ENCODE measurements at regions not wholly inside any gene's neighbourhood (a gene's known extent, or its start where the extent isn't known, plus 50 kb on each side); places are given as distances from the start of the nearest gene placed in this dataset.
"Not testable (repeated sequence)": the region's sequence is repeated elsewhere in the genome, so short reads cannot be mapped to it uniquely, and the experiment has no call there.

GRCh38 chr20:60762386-60762785, 489.7 kb upstream of the CDH4 start:
- in situ Hi-C loops (cut with MboI; ENCODE audit: low sequenced_read_pairs) = no loop called here

DNA sequence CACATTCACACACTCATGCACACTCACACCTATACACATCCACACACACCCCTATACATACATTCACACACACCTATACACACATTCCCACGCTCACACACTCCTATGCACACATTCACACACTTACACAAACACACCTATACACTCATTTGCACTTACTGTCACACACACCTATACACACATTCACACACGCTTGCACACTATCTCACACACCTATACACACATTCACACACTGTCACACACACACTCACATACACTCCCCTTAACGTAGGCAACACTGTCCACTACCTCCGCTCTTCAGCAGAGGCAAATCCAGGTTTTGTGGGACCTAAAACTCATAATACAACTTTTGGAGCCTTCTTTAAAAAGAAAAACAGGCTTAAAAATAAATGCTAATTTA, 487.7 kb upstream of the CDH4 start:
- in situ Hi-C loops (cut with MboI; ENCODE audit: low sequenced_read_pairs) = no loop called here

DNA sequence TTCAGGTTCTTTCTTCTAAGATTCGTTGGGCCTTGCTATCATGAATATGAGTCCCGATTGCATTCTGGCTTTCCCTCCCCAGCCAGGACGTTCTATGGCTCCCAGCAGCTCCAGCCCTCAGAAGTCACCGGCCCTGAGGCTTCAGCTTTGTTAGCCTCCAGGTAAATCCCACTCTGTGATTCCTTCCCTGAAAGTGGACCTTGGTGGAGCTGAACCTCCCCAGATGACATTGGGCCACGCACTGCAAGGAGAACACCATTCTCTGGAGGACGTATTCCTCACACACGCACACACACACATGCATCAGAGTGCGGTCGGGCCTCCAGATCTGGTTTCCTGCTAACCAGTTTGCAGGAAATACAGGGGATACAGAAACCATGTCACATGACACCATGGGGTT, 487.3 kb upstream of the CDH4 start:
- in situ Hi-C loops (cut with MboI; ENCODE audit: low sequenced_read_pairs) = no loop called here

- in situ Hi-C loops (cut with MboI; ENCODE audit: low sequenced_read_pairs) = no loop called here
Observed at GRCh38 chr20:60765821-60766403, 486.1 kb upstream of the CDH4 start.

DNA sequence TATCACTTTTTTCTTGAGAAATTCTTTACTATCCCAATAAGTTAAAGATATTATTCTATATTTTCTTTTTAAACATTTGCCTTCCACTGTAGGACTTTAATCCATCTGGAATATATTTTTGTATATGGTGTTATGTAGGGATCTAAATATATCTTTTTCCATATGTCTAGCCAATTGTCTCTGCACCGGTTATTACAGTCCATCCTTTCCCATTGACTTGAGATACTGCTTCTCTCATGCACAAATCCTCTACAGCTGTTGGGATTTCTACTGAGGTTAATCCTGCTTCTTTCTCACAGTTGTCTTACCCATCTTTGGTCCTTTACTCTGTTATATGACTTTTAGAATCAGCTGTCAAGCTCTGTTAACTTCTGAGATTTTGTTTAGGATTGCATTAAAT, 483.8 kb upstream of the CDH4 start:
- in situ Hi-C loops (cut with MboI; ENCODE audit: low sequenced_read_pairs) = no loop called here

GRCh38 chr20:60780388-60781025, 471.6 kb upstream of the CDH4 start:
- in situ Hi-C loops (cut with MboI; ENCODE audit: low sequenced_read_pairs) = no loop called here

DNA sequence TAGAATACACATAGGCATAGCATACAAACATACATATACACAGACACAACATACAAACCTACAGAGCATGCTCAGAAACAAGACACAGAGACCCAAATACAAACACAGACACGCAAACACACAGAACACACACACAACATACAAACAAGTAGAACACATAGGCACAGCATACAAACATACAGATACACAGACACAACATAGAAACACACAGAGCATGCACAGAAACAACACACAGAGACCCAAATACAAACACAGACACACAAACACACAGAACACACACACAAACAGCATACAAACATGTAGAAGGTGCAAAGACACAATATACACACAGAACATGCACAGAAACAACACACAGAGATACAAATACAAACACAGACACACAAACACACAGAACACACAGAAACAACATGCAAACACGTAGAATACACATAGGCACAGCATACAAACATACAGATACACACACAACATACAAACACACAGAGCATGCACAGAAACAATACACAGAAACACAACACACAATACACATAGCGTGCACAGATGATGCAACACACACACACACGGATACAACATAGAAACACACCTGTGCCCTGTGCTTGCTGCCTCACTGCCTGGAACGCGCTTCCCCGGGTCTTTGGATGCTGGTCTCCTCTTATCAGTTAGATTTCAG, 469.0 kb upstream of the CDH4 start:
- in situ Hi-C loops (cut with MboI; ENCODE audit: low sequenced_read_pairs) = no loop called here

DNA sequence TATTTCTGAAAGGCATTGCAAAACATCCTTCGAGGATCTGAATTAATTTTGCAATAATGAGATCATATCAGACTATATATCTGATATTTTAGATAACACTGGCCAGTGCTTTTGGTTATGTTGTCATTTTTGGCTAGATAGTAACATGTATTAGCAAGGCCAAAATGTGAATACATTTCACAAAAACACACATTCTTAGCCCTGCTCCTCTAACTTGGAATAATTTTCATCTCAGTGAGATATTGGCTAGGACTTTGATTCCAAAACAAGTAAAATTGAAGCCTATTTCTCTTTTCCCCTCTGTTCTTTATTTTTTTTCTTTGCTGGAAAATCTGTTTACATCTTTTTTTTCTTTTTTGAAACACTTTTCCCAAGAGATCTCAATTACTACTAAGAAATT, 466.8 kb upstream of the CDH4 start:
- in situ Hi-C loops (cut with MboI; ENCODE audit: low sequenced_read_pairs) = no loop called here

DNA sequence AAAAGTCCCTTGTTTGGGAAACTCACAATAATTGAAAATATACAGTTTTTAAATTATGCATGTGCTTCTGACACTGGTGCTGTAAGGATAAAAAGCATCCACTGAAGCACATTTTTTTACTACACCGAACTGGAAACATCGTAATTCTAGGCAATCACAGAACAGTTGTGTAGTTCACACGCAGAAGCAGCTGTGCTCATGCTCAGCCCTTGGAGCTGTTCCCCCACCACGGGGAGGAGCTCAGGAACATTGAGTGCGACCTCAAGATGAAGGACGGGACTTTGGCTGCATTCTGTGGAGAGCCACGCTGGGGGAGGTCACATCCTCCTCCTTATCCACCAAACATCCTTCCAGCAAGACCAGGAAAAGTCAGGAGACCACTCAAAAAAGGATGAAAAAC, 466.3 kb upstream of the CDH4 start:
- in situ Hi-C loops (cut with MboI; ENCODE audit: low sequenced_read_pairs) = no loop called here

DNA sequence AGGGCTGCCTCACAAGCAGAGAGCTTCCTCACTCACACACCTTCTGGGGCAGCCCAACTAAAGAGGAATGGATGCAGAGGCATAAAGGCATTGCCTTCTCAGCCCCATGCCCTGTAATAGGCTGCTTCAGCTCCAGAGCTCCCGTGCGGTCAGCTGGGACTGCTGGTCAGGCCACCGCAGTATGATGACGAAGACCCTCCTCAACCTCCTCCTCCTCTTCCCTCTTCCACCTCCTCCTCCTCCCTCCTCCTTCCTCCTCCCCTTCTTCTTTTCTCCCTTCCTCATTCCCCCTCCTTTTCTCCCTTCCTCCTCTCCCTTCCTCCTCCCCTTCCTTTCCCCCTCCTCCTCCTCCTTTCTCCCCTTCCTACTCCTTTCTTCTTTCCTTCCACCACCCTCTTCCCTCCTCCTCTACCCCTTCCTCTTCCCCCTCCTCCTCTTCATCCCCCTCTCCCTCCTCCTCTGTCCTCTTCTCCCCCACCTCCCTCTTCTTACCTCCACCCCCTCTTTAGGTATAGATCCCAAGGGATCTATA, 465.3 kb upstream of the CDH4 start:
- in situ Hi-C loops (cut with MboI; ENCODE audit: low sequenced_read_pairs) = no loop called here

DNA sequence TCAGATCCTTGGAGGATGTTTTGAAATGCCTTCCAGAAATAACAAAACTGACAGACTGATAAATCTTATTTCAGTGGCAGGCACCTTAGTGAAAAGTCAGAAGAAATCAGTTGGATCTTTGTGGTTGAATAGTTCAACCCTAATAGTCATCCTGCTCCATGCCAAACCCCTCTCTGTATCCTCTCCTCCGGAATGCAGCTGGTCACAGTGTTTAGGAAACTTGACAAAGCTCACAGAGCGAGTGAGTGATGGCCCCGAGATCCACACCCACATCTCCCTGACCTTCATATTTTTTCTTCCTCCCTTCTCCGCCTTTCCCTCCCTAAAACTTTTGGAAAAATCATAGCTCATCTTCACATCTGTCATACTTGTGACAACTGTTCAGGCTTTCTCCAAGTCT, 464.8 kb upstream of the CDH4 start:
- in situ Hi-C loops (cut with MboI; ENCODE audit: low sequenced_read_pairs) = no loop called here

GRCh38 chr20:60788070-60788469, 464.0 kb upstream of the CDH4 start:
- in situ Hi-C loops (cut with MboI; ENCODE audit: low sequenced_read_pairs) = no loop called here

DNA sequence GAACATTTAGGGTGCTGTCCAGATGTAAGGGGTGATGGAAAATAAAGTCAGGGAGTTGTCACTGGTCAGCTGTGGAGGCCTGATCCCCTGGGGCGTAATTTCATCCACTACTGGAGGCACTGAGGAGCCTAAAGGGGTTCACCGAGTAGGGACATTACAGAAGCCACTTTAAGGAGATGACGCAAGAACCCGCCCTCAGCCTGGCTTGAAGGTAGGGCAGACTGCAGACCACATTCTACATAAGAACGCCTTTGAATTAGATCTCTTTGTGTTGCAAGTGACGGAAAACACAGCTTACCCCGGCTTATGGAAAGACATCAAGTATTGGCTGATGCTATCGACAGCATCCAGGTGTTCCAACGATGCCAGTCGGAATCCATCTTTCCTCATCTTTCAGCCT, 462.7 kb upstream of the CDH4 start:
- in situ Hi-C loops (cut with MboI; ENCODE audit: low sequenced_read_pairs) = no loop called here

GRCh38 chr20:60790339-60790738, 461.7 kb upstream of the CDH4 start:
- in situ Hi-C loops (cut with MboI; ENCODE audit: low sequenced_read_pairs) = not testable (repeated sequence)

GRCh38 chr20:60791823-60792222, 460.2 kb upstream of the CDH4 start:
- in situ Hi-C loops (cut with MboI; ENCODE audit: low sequenced_read_pairs) = no loop called here

DNA sequence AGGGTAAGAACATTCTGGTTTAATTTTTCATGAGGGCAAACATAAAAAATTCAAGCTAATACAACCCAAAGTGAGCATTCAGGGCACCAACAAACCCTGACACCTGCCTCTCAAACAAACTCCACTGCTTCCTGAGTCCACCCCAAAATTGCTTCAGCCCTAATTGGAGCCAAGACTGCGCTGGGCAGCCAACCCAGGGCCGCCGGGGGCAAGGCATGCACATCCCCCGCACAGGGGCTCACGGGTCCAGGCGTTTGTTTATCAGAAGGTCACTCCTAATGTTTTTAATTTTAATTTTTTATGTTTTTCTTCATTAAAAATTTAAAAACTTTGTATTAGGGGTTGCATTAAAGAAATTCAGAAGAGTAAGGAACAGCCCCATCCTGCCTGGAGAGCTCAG, 459.1 kb upstream of the CDH4 start:
- in situ Hi-C loops (cut with MboI; ENCODE audit: low sequenced_read_pairs) = no loop called here

DNA sequence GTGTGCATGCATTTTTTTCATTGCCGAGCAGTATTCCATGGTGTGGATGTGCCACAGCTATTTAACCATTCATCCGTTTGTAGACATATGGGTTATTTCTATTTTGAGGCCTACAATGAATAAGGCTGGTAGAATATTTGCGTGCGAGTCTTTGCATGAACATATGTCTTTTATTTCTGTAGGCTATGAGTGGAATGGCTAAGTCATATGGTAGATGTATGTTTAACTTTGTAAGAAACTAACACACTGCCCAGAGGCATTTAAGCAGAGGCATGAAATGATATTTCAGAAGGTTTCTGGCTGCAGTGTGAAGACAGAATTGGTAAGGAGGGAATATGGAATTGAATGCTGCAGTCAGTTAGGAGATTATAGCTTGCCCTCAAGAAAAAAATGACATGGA, 457.4 kb upstream of the CDH4 start:
- in situ Hi-C loops (cut with MboI; ENCODE audit: low sequenced_read_pairs) = no loop called here

DNA sequence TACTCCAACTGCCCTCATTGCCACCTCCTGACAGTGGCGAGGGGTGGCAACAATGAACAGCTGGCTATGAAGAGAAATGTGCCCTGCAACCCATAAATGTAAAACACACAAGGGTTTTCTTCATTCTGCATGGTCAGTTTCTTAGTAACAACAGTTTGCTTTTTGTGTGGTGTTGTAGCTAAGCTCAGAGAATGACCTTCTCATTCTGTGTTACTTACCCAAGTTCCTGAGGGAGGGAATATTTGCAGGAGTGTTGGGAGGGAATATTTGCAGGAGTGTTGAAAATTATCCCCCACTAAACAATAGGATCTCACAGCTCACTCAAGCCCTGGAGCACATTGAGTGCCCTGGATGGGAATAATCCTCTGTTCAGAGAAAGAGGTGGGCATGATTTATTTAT, 456.4 kb upstream of the CDH4 start:
- in situ Hi-C loops (cut with MboI; ENCODE audit: low sequenced_read_pairs) = no loop called here

DNA sequence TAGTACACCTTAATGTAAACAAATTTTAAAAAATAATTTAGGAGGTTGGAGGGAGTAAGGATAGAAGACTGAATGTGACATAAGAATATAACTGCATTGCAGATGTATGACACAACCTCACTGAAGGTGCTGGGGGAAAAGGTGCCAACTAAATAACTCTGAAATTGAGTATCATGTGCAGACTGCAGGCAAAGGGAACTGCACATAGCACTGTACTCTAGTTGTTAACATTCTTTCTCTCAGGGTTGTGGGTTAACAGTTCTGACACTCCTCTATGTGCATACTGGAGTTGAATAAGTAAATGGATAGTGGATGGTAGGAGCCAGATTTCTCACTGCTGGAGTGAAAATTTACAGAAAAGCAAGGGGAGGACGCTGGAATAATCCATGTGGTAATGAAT, 451.9 kb upstream of the CDH4 start:
- in situ Hi-C loops (cut with MboI; ENCODE audit: low sequenced_read_pairs) = no loop called here

DNA sequence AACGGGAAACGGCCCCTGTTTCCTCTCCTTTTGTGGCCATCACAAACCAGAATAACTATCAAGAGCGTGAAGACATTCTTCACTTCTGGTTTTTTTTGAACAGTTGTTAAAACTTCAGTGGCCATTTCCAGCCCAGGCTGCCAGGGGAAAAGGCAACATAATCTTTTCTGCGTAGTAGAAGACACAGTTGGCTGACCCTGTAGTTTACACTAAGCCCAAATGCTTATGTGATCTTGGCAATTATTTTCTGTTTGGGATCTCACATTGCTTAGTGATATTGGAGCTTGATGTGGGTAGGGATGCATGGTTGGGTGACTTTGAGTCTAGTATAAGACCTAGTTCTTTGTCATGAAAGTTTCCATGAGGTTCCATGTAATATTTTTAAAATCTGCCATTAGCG, 449.4 kb upstream of the CDH4 start:
- in situ Hi-C loops (cut with MboI; ENCODE audit: low sequenced_read_pairs) = no loop called here

DNA sequence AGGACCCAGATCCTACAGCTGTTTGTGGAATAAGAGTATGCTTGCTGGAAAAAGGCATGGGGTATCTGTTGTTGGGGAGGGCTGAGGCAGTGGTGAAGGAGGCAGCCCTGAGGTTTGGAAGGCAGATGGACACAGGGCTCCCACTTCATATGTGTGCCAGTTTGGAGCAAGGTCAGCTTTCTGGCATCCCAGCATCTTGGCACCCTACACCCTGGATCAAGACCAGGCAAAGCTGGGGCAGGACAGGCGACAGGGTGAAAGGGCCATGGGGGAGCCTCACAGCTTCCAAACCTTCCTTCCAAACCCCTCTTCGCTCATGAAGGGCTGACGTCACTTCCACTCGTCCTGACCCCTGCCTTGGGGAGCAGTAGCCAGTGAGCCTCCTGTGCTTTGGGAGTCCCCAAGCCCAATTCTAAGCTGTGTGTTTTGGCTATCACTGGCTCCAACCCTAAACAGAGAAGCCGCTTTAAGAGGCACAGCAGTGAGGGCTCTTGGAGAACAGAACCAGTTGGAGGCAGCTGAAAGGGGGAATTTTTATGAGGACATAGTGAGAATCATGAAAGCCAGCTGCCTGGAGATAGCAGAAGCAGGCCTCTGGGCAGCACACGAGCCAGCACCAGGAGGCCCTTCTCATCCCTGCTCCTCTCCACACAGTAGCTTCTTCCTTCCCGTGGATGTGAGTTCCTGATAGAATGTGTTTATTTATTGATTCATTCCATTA, 448.6 kb upstream of the CDH4 start:
- in situ Hi-C loops (cut with MboI; ENCODE audit: low sequenced_read_pairs) = no loop called here
